A673 (cell line): ENCODE measurements at regions not wholly inside any gene's neighbourhood (a gene's known extent, or its start where the extent isn't known, plus 50 kb on each side); places are given as distances from the start of the nearest gene placed in this dataset.

ENCODE experiments used
- CTCF ChIP-seq: fragments of 300-800, 200-600 bp; sonication (generic); conservative IDR thresholded peaks from 2 replicates; pipeline ENCODE4 v1.5.1; 2017; ENCODE audit warnings: low read depth, mild to moderate bottlenecking, antibody characterized with exemption, low read length, moderate library complexity, mixed read lengths
- EZH2 ChIP-seq: fragments of 200-600 bp; sonication (generic); IDR thresholded peaks from 2 replicates; pipeline ENCODE4 v1.6.1; 2017; ENCODE audit warnings: borderline replicate concordance, low read depth, mild to moderate bottlenecking, mixed read lengths, antibody characterized with exemption, low read length; ENCODE audit not compliant: poor library complexity, severe bottlenecking

- TF ChIP-seq CTCF (no peak), EZH2 (no peak)
These were observed 268.2 kb downstream of the ZNF536 start for GRCh38 chr19:30640252-30640965.
